ENCODE measurements at regions not wholly inside any gene's neighbourhood (a gene's known extent, or its start where the extent isn't known, plus 50 kb on each side); places are given as distances from the start of the nearest gene placed in this dataset.

- no peak for FAIRE-seq
- ChIA-PET RAD21 (ENCODE audit: unreplicated experiment) (no interaction called here), POLR2A (no interaction called here)
Observed at GRCh38 chr12:128083132-128083729, 183.7 kb upstream of the TMEM132C start.

GRCh38 chr12:128088926-128089325 lies 178.0 kb upstream of the TMEM132C start:
- BruUV-seq (replicated peaks): no TSS peak
- H3K36me3 ChIP-seq (ENCODE audit: control insufficient read depth in 2 of 2, insufficient read depth in 2 of 2, low read length in 1 of 2): no peaks in the 10 kb centered on the region
- CTCF ChIA-PET: no interaction called here
- FAIRE-seq (no peak), ATAC-seq (no peak), DNase-seq (ENCODE audit: low read depth, low spot score) (no peak)
- intact Hi-C loops (cut with micrococcal nuclease; ENCODE audit: unreplicated experiment): no loop called here
- in situ Hi-C loops (cut with MboI): no loop called here
- POLR2A ChIA-PET: no interaction called here
- no peak overlapping the region for H2AFZ ChIP-seq (ENCODE audit: control insufficient read depth, low read depth, low read length)
- no peaks in the 10 kb centered on the region for H4K20me1 ChIP-seq (ENCODE audit: control insufficient read depth, insufficient read depth)
- H3K9ac ChIP-seq (ENCODE audit: control insufficient read depth, insufficient read depth, low read length): no peak overlapping the region
- H3K4me1 ChIP-seq (ENCODE audit: control insufficient read depth, insufficient read depth, low read length): no peaks in the 10 kb centered on the region
- RAD21 ChIA-PET (ENCODE audit: unreplicated experiment): no interaction called here
- no peak overlapping the region for H3K4me3 ChIP-seq
- SMC1A ChIA-PET (ENCODE audit: uncharacterized antibody, unreplicated experiment): no interaction called here
- H3K79me2 ChIP-seq (ENCODE audit: control insufficient read depth, insufficient read depth, low read length): no peaks in the 10 kb centered on the region
- no peaks in the 10 kb centered on the region for H3K27me3 ChIP-seq (replicated peaks in 1 of 2; ENCODE audit: control insufficient read depth in 2 of 2, insufficient read depth in 2 of 2, low read length in 1 of 2)
- no peak overlapping the region for H3K27ac ChIP-seq (ENCODE audit: control insufficient read depth, insufficient read depth)
- no peak overlapping the region for H3K4me2 ChIP-seq (ENCODE audit: control insufficient read depth, insufficient read depth)
- no peaks in the 10 kb centered on the region for H3K9me3 ChIP-seq (replicated peaks; ENCODE audit: control insufficient read depth, insufficient read depth, low read length)
- TF ChIP-seq PML (IDR thresholded peaks at IDR 0.05; ENCODE audit: low read length) (no peak), SREBF2 (IDR thresholded peaks at IDR 0.05; ENCODE audit: low read length) (no peak), ZNF274 (IDR thresholded peaks at IDR 0.05; ENCODE audit: insufficient read depth, insufficient read length) (no peak), MEF2B (IDR thresholded peaks at IDR 0.05; ENCODE audit: partially characterized antibody, poor library complexity, severe bottlenecking) (no peak), JUNB (IDR thresholded peaks at IDR 0.05) (no peak), EZH2 (IDR thresholded peaks at IDR 0.05; ENCODE audit: borderline replicate concordance, control insufficient read depth, low read depth, low read length) (no peak), IRF4 (IDR thresholded peaks at IDR 0.05; ENCODE audit: low read depth, low read length) (no peak), SP1 (IDR thresholded peaks at IDR 0.05; ENCODE audit: low read depth, low read length) (no peak), RCOR1 (conservative IDR thresholded peaks at IDR 0.05; ENCODE audit: low read depth, low read length) (no peak), RB1 (IDR thresholded peaks at IDR 0.05; ENCODE audit: borderline replicate concordance) (no peak), SUZ12 (IDR thresholded peaks at IDR 0.05; ENCODE audit: unreplicated experiment) (no peak)
- TF ChIP-seq, protein P1, sequence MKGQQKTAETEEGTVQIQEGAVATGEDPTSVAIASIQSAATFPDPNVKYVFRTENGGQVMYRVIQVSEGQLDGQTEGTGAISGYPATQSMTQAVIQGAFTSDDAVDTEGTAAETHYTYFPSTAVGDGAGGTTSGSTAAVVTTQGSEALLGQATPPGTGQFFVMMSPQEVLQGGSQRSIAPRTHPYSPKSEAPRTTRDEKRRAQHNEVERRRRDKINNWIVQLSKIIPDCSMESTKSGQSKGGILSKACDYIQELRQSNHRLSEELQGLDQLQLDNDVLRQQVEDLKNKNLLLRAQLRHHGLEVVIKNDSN (IDR thresholded peaks at IDR 0.05; ENCODE audit: borderline replicate concordance, extremely low read length, insufficient read depth, low read depth, low read length): no peak

More at GRCh38 chr12:128083132-128083729, 183.7 kb upstream of the TMEM132C start:
- H3K9me3 ChIP-seq (replicated peaks; ENCODE audit: control insufficient read depth, insufficient read depth, low read length): no peaks in the 10 kb centered on the region
- no peaks in the 10 kb centered on the region for H3K4me1 ChIP-seq (ENCODE audit: control insufficient read depth, insufficient read depth, low read length)
- H3K79me2 ChIP-seq (ENCODE audit: control insufficient read depth, insufficient read depth, low read length): no peaks in the 10 kb centered on the region
- no peak overlapping the region for H3K9ac ChIP-seq (ENCODE audit: control insufficient read depth, insufficient read depth, low read length)
- CTCF ChIA-PET: no interaction called here
- in situ Hi-C loops (cut with MboI): no loop called here
- no peaks in the 10 kb centered on the region for H4K20me1 ChIP-seq (ENCODE audit: control insufficient read depth, insufficient read depth)
- TF ChIP-seq POLR2AphosphoS2 (IDR thresholded peaks at IDR 0.05; ENCODE audit: low read depth, low read length) (no peak), CBFB (IDR thresholded peaks at IDR 0.05; ENCODE audit: low read depth) (no peak), EP300 (IDR thresholded peaks at IDR 0.05; ENCODE audit: borderline replicate concordance in 1 of 2, control insufficient read depth in 1 of 2, low read depth in 2 of 2, low read length in 2 of 2) (no peak)
- TF ChIP-seq, protein P2, sequence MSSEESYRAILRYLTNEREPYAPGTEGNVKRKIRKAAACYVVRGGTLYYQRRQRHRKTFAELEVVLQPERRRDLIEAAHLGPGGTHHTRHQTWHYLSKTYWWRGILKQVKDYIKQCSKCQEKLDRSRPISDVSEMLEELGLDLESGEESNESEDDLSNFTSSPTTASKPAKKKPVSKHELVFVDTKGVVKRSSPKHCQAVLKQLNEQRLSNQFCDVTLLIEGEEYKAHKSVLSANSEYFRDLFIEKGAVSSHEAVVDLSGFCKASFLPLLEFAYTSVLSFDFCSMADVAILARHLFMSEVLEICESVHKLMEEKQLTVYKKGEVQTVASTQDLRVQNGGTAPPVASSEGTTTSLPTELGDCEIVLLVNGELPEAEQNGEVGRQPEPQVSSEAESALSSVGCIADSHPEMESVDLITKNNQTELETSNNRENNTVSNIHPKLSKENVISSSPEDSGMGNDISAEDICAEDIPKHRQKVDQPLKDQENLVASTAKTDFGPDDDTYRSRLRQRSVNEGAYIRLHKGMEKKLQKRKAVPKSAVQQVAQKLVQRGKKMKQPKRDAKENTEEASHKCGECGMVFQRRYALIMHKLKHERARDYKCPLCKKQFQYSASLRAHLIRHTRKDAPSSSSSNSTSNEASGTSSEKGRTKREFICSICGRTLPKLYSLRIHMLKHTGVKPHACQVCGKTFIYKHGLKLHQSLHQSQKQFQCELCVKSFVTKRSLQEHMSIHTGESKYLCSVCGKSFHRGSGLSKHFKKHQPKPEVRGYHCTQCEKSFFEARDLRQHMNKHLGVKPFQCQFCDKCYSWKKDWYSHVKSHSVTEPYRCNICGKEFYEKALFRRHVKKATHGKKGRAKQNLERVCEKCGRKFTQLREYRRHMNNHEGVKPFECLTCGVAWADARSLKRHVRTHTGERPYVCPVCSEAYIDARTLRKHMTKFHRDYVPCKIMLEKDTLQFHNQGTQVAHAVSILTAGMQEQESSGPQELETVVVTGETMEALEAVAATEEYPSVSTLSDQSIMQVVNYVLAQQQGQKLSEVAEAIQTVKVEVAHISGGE (CRISPR knock-in tag; IDR thresholded peaks at IDR 0.05): no peak
- no peak overlapping the region for H3K4me3 ChIP-seq
- no peaks in the 10 kb centered on the region for H3K27me3 ChIP-seq (replicated peaks in 1 of 2; ENCODE audit: control insufficient read depth in 2 of 2, insufficient read depth in 2 of 2, low read length in 1 of 2)
- no peak overlapping the region for H3K27ac ChIP-seq (ENCODE audit: control insufficient read depth, insufficient read depth)
- SMC1A ChIA-PET (ENCODE audit: uncharacterized antibody, unreplicated experiment): no interaction called here
- no peak for DNase-seq (ENCODE audit: low read depth, low spot score)
- no peaks in the 10 kb centered on the region for H3K36me3 ChIP-seq (ENCODE audit: control insufficient read depth in 2 of 2, insufficient read depth in 2 of 2, low read length in 1 of 2)
- H3K4me2 ChIP-seq (ENCODE audit: control insufficient read depth, insufficient read depth): no peak overlapping the region
- WGBS (ENCODE audit: insufficient coverage, insufficient replicate concordance, low lambda C conversion rate, missing lambda C conversion rate): 51% methylated on average over 6 of the region's 7 CpGs
- no TSS peak for BruUV-seq (replicated peaks)
- no peak overlapping the region for H2AFZ ChIP-seq (ENCODE audit: control insufficient read depth, low read depth, low read length)
- no peak for ATAC-seq
- intact Hi-C loops (cut with micrococcal nuclease; ENCODE audit: unreplicated experiment): no loop called here
